Sigmoid colon (tissue), 3 donors: ENCODE measurements at regions not wholly inside any gene's neighbourhood (a gene's known extent, or its start where the extent isn't known, plus 50 kb on each side); places are given as distances from the start of the nearest gene placed in this dataset.

Experiments
- CTCF ChIP-seq, 4 experiments: fragments of 450-650 bp in 3 of 4; fragments of 200-600 bp in 1 of 4; IDR thresholded peaks; one replicate each; pipeline ENCODE4 v1.5.1; 2016 to 2019; ENCODE audit warnings: antibody characterized with exemption in 4 of 4, mild to moderate bottlenecking in 3 of 4, moderate library complexity in 2 of 4
- POLR2A ChIP-seq, 2 donors: fragments of 450-650 bp; IDR thresholded peaks; one replicate each; pipeline ENCODE4 v1.6.1; 2016; ENCODE audit warnings: antibody characterized with exemption in 2 of 2, mild to moderate bottlenecking in 2 of 2, moderate library complexity in 2 of 2

GRCh38 chr1:96923753-96924152 lies 202.2 kb downstream of the PTBP2 start:
- no peak for TF ChIP-seq POLR2A (IDR thresholded peaks at IDR 0.05)
- TF ChIP-seq CTCF (IDR thresholded peaks at IDR 0.05), result no peak
